OCI-LY7 (cell line): ENCODE measurements at regions not wholly inside any gene's neighbourhood (a gene's known extent, or its start where the extent isn't known, plus 50 kb on each side); places are given as distances from the start of the nearest gene placed in this dataset.

Experiments used
- EZH2phosphoT487 ChIP-seq: fragments of 200-600 bp; sonication (generic); IDR thresholded peaks from 2 replicates; pipeline ENCODE4 v1.6.1; 2018; ENCODE audit warnings: low read depth, borderline replicate concordance, mild to moderate bottlenecking, mixed run types, antibody characterized with exemption, low read length, moderate library complexity, mixed read lengths
- TF ChIP-seq, protein P1 (sequence below): fragments of 200-600 bp; sonication (generic); conservative IDR thresholded peaks from 2 replicates; pipeline ENCODE4 v1.5.1; 2014; ENCODE audit warnings: mild to moderate bottlenecking, antibody characterized with exemption, low read length, moderate library complexity, mixed read lengths

DNA sequence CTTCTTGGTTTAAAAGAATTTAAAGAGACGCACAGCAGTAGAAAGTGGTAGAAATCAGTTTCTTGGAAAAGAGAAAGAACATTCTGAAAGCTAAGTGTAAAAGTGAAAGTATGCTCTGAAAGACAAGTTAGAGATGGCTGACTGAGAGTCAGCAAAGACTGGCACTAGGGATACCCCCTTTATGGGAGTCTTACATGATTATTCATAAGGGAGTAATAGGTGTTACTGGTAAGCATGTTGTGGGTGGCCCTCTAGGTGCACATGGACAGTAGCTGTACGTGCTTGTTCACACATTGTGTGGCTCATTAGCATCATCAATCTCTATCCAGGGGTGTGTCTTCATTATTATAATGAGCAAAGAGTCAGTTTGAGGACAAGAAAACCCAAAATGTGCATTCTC is 816.2 kb downstream of the CBLN2 start:
- TF ChIP-seq, protein P1, sequence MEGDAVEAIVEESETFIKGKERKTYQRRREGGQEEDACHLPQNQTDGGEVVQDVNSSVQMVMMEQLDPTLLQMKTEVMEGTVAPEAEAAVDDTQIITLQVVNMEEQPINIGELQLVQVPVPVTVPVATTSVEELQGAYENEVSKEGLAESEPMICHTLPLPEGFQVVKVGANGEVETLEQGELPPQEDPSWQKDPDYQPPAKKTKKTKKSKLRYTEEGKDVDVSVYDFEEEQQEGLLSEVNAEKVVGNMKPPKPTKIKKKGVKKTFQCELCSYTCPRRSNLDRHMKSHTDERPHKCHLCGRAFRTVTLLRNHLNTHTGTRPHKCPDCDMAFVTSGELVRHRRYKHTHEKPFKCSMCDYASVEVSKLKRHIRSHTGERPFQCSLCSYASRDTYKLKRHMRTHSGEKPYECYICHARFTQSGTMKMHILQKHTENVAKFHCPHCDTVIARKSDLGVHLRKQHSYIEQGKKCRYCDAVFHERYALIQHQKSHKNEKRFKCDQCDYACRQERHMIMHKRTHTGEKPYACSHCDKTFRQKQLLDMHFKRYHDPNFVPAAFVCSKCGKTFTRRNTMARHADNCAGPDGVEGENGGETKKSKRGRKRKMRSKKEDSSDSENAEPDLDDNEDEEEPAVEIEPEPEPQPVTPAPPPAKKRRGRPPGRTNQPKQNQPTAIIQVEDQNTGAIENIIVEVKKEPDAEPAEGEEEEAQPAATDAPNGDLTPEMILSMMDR = no peak
- no peak for TF ChIP-seq EZH2phosphoT487
